GM20000 (cell line): ENCODE measurements at regions not wholly inside any gene's neighbourhood (a gene's known extent, or its start where the extent isn't known, plus 50 kb on each side); places are given as distances from the start of the nearest gene placed in this dataset.

ENCODE experiments used
- DNase-seq: peaks from one replicate; pipeline ENCODE4 v3.0.0; 2012; ENCODE audit warnings: low spot score
- CTCF ChIP-seq: IDR thresholded peaks from 2 replicates; pipeline ENCODE4 v1.5.1; 2012; ENCODE audit warnings: mild to moderate bottlenecking, control low read depth; ENCODE audit errors: extremely low read depth, missing control alignments

- no peak for DNase-seq
Measured at GRCh38 chr13:111857846-111858560, 208.9 kb upstream of the SOX1 start.

GRCh38 chr13:111858571-111858970 lies 208.4 kb upstream of the SOX1 start:
- TF ChIP-seq CTCF: no peak
- DNase-seq: no peak

More at GRCh38 chr13:111857846-111858560, 208.9 kb upstream of the SOX1 start:
- no peak for TF ChIP-seq CTCF

- DNase-seq: no peak
- TF ChIP-seq CTCF: no peak
Measured at GRCh38 chr13:111859354-111860230, 207.4 kb upstream of the SOX1 start.

GRCh38 chr13:111860231-111860552 lies 206.8 kb upstream of the SOX1 start:
- TF ChIP-seq CTCF: no peak
- DNase-seq: no peak

- no peak for DNase-seq
- no peak for TF ChIP-seq CTCF
Measured at GRCh38 chr13:111861319-111861718, 205.6 kb upstream of the SOX1 start.

GRCh38 chr13:111861766-111862366 lies 205.1 kb upstream of the SOX1 start:
- TF ChIP-seq CTCF: no peak
- no peak for DNase-seq
